Neural progenitor cell (in vitro differentiated cells): ENCODE measurements at regions not wholly inside any gene's neighbourhood (a gene's known extent, or its start where the extent isn't known, plus 50 kb on each side); places are given as distances from the start of the nearest gene placed in this dataset.

Experiments used
- DNase-seq: peaks from one replicate; pipeline ENCODE4 v3.0.0-alpha.2; 2016; ENCODE audit warnings: low spot score
- H2AFZ ChIP-seq: fragments of 200-600 bp; sonication (generic); replicated peaks from 2 replicates; pipeline ENCODE4 v1.6.1; 2016; ENCODE audit warnings: antibody characterized with exemption
- H3F3A ChIP-seq: fragments of 200-600 bp; sonication (generic); 2 replicates; pipeline ENCODE4 v1.6.1; 2016; ENCODE audit warnings: antibody characterized with exemption, low read depth
- H3K27ac ChIP-seq: fragments of 200-600 bp; sonication (generic); 2 replicates; pipeline ENCODE4 v1.5.1; 2016; ENCODE audit warnings: mild to moderate bottlenecking
- H3K27me3 ChIP-seq: fragments of 200-600 bp; sonication (generic); 2 replicates; pipeline ENCODE4 v1.6.1; 2016; ENCODE audit warnings: mild to moderate bottlenecking, moderate library complexity
- H3K36me3 ChIP-seq: fragments of 200-600 bp; sonication (generic); 2 replicates; pipeline ENCODE4 v1.5.1; 2016
- H3K4me1 ChIP-seq: fragments of 200-600 bp; sonication (generic); 2 replicates; pipeline ENCODE4 v1.6.1; 2016; ENCODE audit warnings: mixed run types
- H3K4me2 ChIP-seq: fragments of 200-600 bp; sonication (generic); 2 replicates; pipeline ENCODE4 v1.6.1; 2016
- H3K4me3 ChIP-seq: fragments of 200-600 bp; sonication (generic); 2 replicates; pipeline ENCODE4 v1.5.1; 2016
- H3K79me2 ChIP-seq: fragments of 200-600 bp; sonication (generic); 2 replicates; pipeline ENCODE4 v1.6.1; 2016; ENCODE audit warnings: low read depth
- H3K9ac ChIP-seq: fragments of 200-600 bp; sonication (generic); 2 replicates; pipeline ENCODE4 v1.6.1; 2016
- H3K9me3 ChIP-seq: fragments of 200-600 bp; sonication (generic); 2 replicates; pipeline ENCODE4 v1.5.1; 2016; ENCODE audit warnings: low read depth
- H4K20me1 ChIP-seq: fragments of 200-600 bp; sonication (generic); 2 replicates; pipeline ENCODE4 v1.6.1; 2016; ENCODE audit warnings: low read depth
- H3K27ac Mint-ChIP-seq: 3 replicates; pipeline ENCODE4 v1.8.0; 2021; ENCODE audit warnings: mixed read lengths
- H3K27me3 Mint-ChIP-seq: 2 replicates; pipeline ENCODE4 v1.8.0; 2022; ENCODE audit warnings: low read depth, mild to moderate bottlenecking, inconsistent platforms, moderate library complexity, mixed read lengths; ENCODE audit not compliant: insufficient read depth
- H3K36me3 Mint-ChIP-seq: 3 replicates; pipeline ENCODE4 v1.8.0; 2021; ENCODE audit warnings: mixed read lengths
- H3K4me1 Mint-ChIP-seq: 3 replicates; pipeline ENCODE4 v1.8.0; 2021; ENCODE audit warnings: mixed read lengths
- H3K4me3 Mint-ChIP-seq: 3 replicates; pipeline ENCODE4 v1.8.0; 2021; ENCODE audit warnings: mild to moderate bottlenecking, moderate library complexity, mixed read lengths
- H3K9me3 Mint-ChIP-seq: 3 replicates; pipeline ENCODE4 v1.8.0; 2020; ENCODE audit warnings: mixed read lengths
- EZH2 ChIP-seq: fragments of 200-600 bp; sonication (generic); IDR thresholded peaks from 2 replicates; pipeline ENCODE4 v1.6.1; 2017; ENCODE audit warnings: antibody characterized with exemption, mild to moderate bottlenecking, moderate library complexity
- EZH2phosphoT487 ChIP-seq: fragments of 200-600 bp; sonication (generic); IDR thresholded peaks from 2 replicates; pipeline ENCODE4 v1.6.1; 2017; ENCODE audit warnings: antibody characterized with exemption
- TF ChIP-seq, protein P1 (sequence below): fragments of 200-600 bp; sonication (generic); IDR thresholded peaks from 2 replicates; pipeline ENCODE4 v1.5.1; 2017; ENCODE audit warnings: antibody characterized with exemption, mild to moderate bottlenecking

DNA sequence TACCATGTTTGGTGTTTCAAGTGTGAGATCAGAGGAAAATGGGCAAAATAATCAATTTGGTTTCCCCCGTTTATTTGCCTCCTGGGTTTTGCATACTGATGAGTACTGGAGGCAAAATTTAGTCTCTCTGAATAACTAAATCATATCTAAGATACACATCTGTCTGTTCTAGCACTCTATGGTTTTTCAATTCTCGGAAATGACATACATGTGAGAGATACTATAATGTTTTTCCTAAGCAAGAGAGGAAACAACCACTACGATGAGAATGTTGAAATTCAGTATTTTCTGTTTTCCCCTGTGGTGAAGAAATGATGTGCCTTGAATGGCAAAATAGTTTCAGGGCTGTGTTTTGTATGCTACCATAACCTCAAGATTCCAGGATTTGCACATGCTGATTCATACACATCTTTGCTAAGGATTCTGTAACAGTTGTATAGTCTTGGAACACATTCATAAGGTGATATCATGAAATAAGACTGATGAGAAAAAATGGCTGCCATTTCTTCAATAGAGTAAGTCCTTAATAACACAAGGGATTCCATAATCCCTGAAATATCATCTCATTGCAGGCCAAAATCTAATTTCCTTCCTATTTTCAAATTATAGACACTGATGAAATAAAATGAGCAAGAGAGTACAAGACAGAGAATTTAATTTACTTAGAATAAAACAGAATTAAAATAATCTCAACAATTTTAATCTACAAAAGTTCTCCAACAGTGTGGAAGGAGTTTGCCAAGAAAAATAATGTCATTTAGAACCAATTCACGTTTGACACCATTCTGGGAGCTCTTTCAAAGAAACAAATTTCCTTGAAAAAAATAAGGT is 316.6 kb downstream of the FIGN start:
- H3K79me2 ChIP-seq: no peaks in the 10 kb centered on the region
- DNase-seq: no peak
- Mint-ChIP-seq H3K27me3 (no peaks in the 10 kb centered on the region), H3K4me3 (no peak overlapping the region), H3K9me3 (no peaks in the 10 kb centered on the region), H3K4me1 (no peaks in the 10 kb centered on the region), H3K27ac (no peak overlapping the region), H3K36me3 (no peaks in the 10 kb centered on the region)
- no peak overlapping the region for H2AFZ ChIP-seq
- no peaks in the 10 kb centered on the region for H3K9me3 ChIP-seq
- H3K9ac ChIP-seq: no peak overlapping the region
- no peak overlapping the region for H3K4me3 ChIP-seq
- H3K27me3 ChIP-seq: no peaks in the 10 kb centered on the region
- H3F3A ChIP-seq: no peaks in the 10 kb centered on the region
- no peak overlapping the region for H3K4me2 ChIP-seq
- H3K27ac ChIP-seq: no peak overlapping the region
- H4K20me1 ChIP-seq: no peaks in the 10 kb centered on the region
- H3K4me1 ChIP-seq: peaks cover 4% of the 10 kb centered on the region
- no peaks in the 10 kb centered on the region for H3K36me3 ChIP-seq
- TF ChIP-seq EZH2 (no peak), EZH2phosphoT487 (no peak)
- TF ChIP-seq, protein P1, sequence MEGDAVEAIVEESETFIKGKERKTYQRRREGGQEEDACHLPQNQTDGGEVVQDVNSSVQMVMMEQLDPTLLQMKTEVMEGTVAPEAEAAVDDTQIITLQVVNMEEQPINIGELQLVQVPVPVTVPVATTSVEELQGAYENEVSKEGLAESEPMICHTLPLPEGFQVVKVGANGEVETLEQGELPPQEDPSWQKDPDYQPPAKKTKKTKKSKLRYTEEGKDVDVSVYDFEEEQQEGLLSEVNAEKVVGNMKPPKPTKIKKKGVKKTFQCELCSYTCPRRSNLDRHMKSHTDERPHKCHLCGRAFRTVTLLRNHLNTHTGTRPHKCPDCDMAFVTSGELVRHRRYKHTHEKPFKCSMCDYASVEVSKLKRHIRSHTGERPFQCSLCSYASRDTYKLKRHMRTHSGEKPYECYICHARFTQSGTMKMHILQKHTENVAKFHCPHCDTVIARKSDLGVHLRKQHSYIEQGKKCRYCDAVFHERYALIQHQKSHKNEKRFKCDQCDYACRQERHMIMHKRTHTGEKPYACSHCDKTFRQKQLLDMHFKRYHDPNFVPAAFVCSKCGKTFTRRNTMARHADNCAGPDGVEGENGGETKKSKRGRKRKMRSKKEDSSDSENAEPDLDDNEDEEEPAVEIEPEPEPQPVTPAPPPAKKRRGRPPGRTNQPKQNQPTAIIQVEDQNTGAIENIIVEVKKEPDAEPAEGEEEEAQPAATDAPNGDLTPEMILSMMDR: no peak

DNA sequence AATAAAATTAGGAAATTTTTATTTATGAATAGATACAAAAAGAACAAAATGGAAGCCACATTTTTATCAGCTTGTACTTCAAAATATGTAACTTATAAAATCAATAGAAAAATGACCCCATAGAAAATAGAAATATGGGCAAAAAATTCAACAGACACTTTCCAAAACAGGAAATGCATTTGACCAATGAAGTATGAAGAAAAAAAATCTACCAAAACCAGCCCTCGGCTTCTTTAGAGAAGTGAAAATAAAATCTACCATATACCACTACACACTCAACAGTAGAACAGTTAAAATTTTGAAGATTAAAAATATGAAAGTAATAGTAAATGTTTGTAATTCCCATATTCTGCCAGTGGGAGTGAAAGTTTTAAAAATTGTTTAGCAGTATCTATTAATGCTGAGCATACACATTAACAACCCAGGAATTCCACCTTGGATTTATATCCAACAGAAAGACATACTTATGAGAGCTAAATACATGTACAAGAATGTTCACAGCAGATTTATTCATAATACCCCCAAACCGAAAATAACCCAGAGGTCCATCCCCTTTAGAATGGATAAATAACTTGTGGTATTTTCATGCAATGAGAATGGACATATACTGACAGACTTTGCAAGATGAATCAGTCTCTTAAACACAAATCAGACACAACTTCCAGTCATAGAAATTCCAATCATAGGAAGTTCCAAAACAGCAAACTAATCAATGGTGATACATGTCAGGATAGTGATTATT is 318.0 kb downstream of the FIGN start:
- Histone ChIP-seq H3F3A (no peaks in the 10 kb centered on the region), H3K4me1 (peaks cover 3% of the 10 kb centered on the region), H3K4me2 (no peak overlapping the region), H2AFZ (no peak overlapping the region), H3K27me3 (no peaks in the 10 kb centered on the region), H3K27ac (no peak overlapping the region), H3K9me3 (no peaks in the 10 kb centered on the region), H3K36me3 (no peaks in the 10 kb centered on the region), H4K20me1 (no peaks in the 10 kb centered on the region), H3K9ac (no peak overlapping the region), H3K4me3 (no peak overlapping the region), H3K79me2 (no peaks in the 10 kb centered on the region)
- Mint-ChIP-seq H3K4me3 (no peak overlapping the region), H3K9me3 (no peaks in the 10 kb centered on the region), H3K27me3 (no peaks in the 10 kb centered on the region), H3K27ac (no peak overlapping the region), H3K36me3 (no peaks in the 10 kb centered on the region), H3K4me1 (no peaks in the 10 kb centered on the region)
- DNase-seq: no peak
- TF ChIP-seq EZH2phosphoT487 (no peak), EZH2 (no peak)
- TF ChIP-seq, protein P1: no peak

DNA sequence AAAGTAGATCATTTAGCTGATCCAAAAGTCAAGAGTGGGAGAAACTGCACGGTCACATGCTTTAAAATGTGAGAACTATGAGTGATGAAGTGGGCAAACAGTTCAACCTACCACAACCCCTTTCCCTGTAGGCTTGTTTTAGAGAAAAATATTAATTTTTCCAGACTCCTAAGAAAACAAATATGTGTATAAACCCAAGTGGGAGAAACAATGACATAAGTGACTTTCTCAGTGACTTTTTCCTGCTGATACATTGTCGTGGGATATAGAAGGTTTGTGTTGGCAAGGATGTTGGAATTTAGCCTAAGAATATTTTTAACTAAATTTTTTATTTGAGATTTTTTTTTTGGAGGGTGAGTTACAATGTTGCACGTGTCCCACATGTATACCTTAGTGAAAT is 321.7 kb downstream of the FIGN start:
- TF ChIP-seq EZH2: no peak
- TF ChIP-seq, protein P1: no peak
- TF ChIP-seq EZH2phosphoT487: no peak
- H3K4me1 ChIP-seq: no peaks in the 10 kb centered on the region
- H3K4me1 Mint-ChIP-seq: no peaks in the 10 kb centered on the region

More for the DNA sequence above, 321.7 kb downstream of the FIGN start:
- Histone ChIP-seq H2AFZ (no peak overlapping the region), H3K27ac (no peak overlapping the region), H3K36me3 (no peaks in the 10 kb centered on the region), H3K79me2 (no peaks in the 10 kb centered on the region), H4K20me1 (no peaks in the 10 kb centered on the region), H3K9ac (no peak overlapping the region), H3K9me3 (no peaks in the 10 kb centered on the region), H3K27me3 (no peaks in the 10 kb centered on the region), H3F3A (no peaks in the 10 kb centered on the region), H3K4me3 (no peak overlapping the region), H3K4me2 (no peak overlapping the region)
- Mint-ChIP-seq H3K9me3 (no peaks in the 10 kb centered on the region), H3K27ac (no peak overlapping the region), H3K27me3 (no peaks in the 10 kb centered on the region), H3K4me3 (no peak overlapping the region), H3K36me3 (no peaks in the 10 kb centered on the region)
- no peak for DNase-seq
